GM23248 (cell line): ENCODE measurements at regions not wholly inside any gene's neighbourhood (a gene's known extent, or its start where the extent isn't known, plus 50 kb on each side); places are given as distances from the start of the nearest gene placed in this dataset.

Experiments
- EZH2 ChIP-seq: fragments of 200-600 bp; sonication (generic); IDR thresholded peaks from 2 replicates; pipeline ENCODE4 v1.6.1; 2018; ENCODE audit warnings: antibody characterized with exemption, mild to moderate bottlenecking; ENCODE audit not compliant: insufficient read depth, poor library complexity, severe bottlenecking
- EZH2phosphoT487 ChIP-seq: fragments of 200-600 bp; sonication (generic); IDR thresholded peaks from 2 replicates; pipeline ENCODE4 v1.6.1; 2018; ENCODE audit warnings: antibody characterized with exemption, moderate library complexity, mild to moderate bottlenecking, low read depth; ENCODE audit not compliant: insufficient read depth

DNA sequence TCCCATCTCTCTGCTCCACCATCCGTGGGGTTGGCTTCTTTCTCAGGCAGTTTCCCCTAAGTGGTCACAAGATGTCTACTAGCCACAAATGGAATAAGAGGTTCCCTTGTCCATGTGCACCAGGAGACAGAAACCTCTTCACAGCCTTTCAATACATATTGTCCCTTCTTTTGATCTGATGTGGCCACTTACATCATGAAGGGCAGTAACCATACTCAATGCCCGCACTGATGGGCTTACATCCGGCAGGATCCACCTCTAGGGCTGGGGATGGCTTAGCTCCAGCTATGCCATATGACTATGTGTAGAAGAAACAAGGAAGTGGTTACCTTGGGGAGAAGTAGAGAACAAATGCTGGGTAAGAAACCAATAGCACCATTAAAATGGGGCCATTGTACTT, 64.4 kb downstream of the PLEKHG1 start:
- no peak for TF ChIP-seq EZH2
- TF ChIP-seq EZH2phosphoT487: no peak
